Duodenal mucosa (tissue), 2 donors: ENCODE measurements at regions not wholly inside any gene's neighbourhood (a gene's known extent, or its start where the extent isn't known, plus 50 kb on each side); places are given as distances from the start of the nearest gene placed in this dataset.

Source experiments
- H3K27ac ChIP-seq: one replicate; pipeline ENCODE4 v1.7.0; 2013; ENCODE audit warnings: low read depth, low read length
- H3K27me3 ChIP-seq, 2 donors: one replicate each; pipeline ENCODE4 v1.7.0; 2013; ENCODE audit warnings: low read length in 2 of 2, control low read depth in 1 of 2; ENCODE audit not compliant: insufficient read depth in 2 of 2, control insufficient read depth in 1 of 2
- H3K36me3 ChIP-seq, 2 donors: one replicate each; pipeline ENCODE4 v1.7.0; 2013; ENCODE audit warnings: low read length in 2 of 2, control low read depth in 1 of 2; ENCODE audit not compliant: insufficient read depth in 2 of 2, control insufficient read depth in 1 of 2
- H3K4me1 ChIP-seq, 2 donors: one replicate each; pipeline ENCODE4 v1.7.0; 2013; ENCODE audit warnings: low read length in 2 of 2, control low read depth in 1 of 2; ENCODE audit not compliant: insufficient read depth in 2 of 2, control insufficient read depth in 1 of 2
- H3K4me3 ChIP-seq, 2 donors: one replicate each; pipeline ENCODE4 v1.7.0; 2013; ENCODE audit warnings: low read length in 2 of 2, low read depth in 1 of 2
- H3K9ac ChIP-seq, 2 donors: one replicate each; pipeline ENCODE4 v1.7.0; 2013; ENCODE audit warnings: low read length in 2 of 2, low read depth in 1 of 2
- H3K9me3 ChIP-seq, 2 donors: one replicate each; pipeline ENCODE4 v1.7.0; 2013; ENCODE audit warnings: low read length in 2 of 2, control low read depth in 1 of 2; ENCODE audit not compliant: control insufficient read depth in 1 of 2

DNA sequence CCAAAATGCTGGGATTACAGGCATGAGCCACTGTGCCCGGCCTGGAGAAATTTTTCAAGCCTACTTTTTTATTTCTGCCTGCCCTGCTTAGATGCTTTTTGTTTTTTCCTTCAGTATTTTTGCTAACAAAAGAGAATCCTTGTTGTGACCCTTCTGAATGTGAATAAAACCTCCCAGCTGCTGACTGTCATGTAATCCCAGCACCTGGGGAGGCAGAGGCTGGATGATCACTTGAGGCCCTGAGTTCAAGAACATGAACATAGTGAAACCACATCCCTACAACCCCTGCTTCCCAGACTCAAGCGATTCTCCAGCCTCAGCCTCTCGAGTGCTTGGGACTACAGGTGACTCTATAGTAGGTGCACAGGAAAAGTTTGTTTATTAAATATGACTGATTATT lies 84.9 kb downstream of the SOX2 start:
- Histone ChIP-seq H3K27me3 (no peaks in the 10 kb centered on the region), H3K4me3 (no peak overlapping the region), H3K9me3 (no peaks in the 10 kb centered on the region), H3K9ac (no peak overlapping the region), H3K4me1 (no peaks in the 10 kb centered on the region), H3K27ac (no peak overlapping the region), H3K36me3 (no peaks in the 10 kb centered on the region)

DNA sequence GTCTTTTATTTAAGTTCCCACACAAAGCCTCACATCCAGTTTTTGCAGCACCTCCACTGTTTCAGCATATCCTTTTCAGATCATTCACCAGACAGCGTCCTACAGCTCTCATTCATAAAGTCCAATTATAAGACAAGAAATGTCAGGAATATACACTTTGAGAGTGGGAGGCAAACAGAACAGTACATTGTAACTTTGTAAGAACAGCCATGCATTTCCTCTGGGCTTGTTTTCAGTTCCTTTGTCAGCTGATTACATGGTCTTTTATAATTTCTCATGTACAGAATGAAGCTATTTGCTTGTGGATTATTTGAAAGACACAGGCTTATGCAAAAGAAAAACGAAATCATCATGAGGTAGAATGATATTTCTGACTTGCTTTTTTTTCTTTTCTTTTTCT lies 85.7 kb downstream of the SOX2 start:
- Histone ChIP-seq H3K27ac (no peak overlapping the region), H3K27me3 (no peaks in the 10 kb centered on the region), H3K4me3 (no peak overlapping the region), H3K9me3 (no peaks in the 10 kb centered on the region), H3K36me3 (no peaks in the 10 kb centered on the region), H3K4me1 (no peaks in the 10 kb centered on the region), H3K9ac (no peak overlapping the region)

DNA sequence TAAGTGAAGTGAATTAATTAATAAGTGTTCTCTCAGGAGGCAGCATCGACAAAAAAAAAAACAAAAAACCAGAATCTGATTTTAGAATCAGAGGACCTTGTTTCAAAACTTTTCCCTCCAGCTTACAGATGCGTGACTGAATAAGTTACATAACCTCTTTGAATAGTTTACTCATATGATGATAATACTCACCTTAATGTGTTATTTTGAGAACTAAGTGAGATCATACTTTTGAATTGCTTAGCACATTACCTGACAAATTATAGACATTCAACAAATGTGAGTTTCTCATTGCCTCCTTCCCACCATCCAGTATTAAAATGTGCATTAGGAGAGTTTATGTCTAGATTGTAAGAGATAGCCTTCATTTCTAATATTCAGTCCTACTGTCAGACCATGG lies 94.0 kb downstream of the SOX2 start:
- no peaks in the 10 kb centered on the region for H3K36me3 ChIP-seq
- no peaks in the 10 kb centered on the region for H3K4me1 ChIP-seq
- H3K27ac ChIP-seq, result no peak overlapping the region
- no peak overlapping the region for H3K9ac ChIP-seq
- H3K27me3 ChIP-seq, result no peaks in the 10 kb centered on the region
- H3K9me3 ChIP-seq, result no peaks in the 10 kb centered on the region
- H3K4me3 ChIP-seq, result no peak overlapping the region

DNA sequence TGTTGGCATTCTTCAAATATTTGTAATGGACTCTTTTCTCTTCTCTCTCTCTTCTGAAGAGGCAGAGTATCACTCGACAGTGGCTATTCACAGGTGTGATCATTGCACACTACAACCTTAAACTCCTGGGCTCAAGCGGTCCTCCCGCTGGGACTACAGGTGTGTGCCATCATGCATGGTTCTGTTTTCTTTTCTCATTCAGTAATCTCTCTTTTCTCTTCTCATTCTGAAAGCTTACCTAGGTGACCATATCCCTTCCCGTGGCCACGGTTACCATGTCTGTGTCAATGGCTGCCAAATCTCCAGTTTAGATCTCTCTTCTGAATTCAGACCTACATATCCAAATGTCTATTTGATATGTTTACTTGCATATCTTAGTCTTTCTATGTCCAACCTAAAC lies 96.3 kb downstream of the SOX2 start:
- Histone ChIP-seq H3K4me3 (no peak overlapping the region), H3K36me3 (no peaks in the 10 kb centered on the region), H3K27me3 (no peaks in the 10 kb centered on the region), H3K9ac (no peak overlapping the region), H3K4me1 (no peaks in the 10 kb centered on the region), H3K9me3 (no peaks in the 10 kb centered on the region), H3K27ac (no peak overlapping the region)

DNA sequence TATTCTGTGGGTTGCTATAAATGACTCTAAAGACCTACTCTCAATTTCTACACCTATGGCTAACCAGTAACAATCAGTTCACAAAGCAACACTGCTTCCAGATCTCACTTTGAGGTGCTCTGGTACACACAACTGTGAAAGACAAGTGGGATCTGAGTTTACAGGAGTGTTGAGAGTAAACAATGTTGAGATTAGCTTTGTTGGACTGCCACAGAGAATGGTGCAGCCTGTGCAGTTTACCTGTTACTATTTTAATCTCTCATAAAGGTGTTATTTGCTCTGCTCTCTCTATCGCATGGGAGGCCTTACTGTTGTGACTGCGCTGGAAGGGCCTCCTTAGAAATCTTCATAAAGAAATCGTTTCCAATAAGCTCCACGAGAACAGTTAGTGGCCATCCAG lies 112.0 kb downstream of the SOX2 start:
- H3K4me1 ChIP-seq, result no peaks in the 10 kb centered on the region
- no peaks in the 10 kb centered on the region for H3K9me3 ChIP-seq
- no peaks in the 10 kb centered on the region for H3K36me3 ChIP-seq
- H3K27me3 ChIP-seq, result no peaks in the 10 kb centered on the region
- no peak overlapping the region for H3K27ac ChIP-seq
- no peak overlapping the region for H3K9ac ChIP-seq
- H3K4me3 ChIP-seq, result no peak overlapping the region

DNA sequence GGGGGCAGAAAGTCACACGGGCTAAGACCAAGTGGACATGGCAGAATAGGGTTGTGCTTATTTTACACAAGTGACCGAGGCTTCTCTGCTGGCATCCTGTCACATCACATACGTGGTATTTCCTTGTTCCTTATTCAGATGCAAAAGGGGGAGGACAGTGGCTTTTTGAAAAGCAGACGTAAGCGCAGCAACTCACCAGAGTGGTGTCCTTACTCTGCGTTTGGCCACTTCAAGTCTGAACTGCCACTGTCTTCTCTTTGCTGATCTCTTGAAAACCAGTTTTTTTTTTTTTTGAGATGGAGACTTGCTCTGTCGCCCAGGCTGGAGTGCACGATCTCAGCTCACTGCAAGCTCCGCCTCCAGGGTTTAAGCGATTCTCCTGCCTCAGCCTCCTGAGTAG lies 113.2 kb downstream of the SOX2 start:
- H3K27me3 ChIP-seq, result no peaks in the 10 kb centered on the region
- H3K9me3 ChIP-seq, result no peaks in the 10 kb centered on the region
- H3K27ac ChIP-seq, result no peak overlapping the region
- no peaks in the 10 kb centered on the region for H3K4me1 ChIP-seq
- H3K4me3 ChIP-seq, result no peak overlapping the region
- no peak overlapping the region for H3K9ac ChIP-seq
- H3K36me3 ChIP-seq, result no peaks in the 10 kb centered on the region

DNA sequence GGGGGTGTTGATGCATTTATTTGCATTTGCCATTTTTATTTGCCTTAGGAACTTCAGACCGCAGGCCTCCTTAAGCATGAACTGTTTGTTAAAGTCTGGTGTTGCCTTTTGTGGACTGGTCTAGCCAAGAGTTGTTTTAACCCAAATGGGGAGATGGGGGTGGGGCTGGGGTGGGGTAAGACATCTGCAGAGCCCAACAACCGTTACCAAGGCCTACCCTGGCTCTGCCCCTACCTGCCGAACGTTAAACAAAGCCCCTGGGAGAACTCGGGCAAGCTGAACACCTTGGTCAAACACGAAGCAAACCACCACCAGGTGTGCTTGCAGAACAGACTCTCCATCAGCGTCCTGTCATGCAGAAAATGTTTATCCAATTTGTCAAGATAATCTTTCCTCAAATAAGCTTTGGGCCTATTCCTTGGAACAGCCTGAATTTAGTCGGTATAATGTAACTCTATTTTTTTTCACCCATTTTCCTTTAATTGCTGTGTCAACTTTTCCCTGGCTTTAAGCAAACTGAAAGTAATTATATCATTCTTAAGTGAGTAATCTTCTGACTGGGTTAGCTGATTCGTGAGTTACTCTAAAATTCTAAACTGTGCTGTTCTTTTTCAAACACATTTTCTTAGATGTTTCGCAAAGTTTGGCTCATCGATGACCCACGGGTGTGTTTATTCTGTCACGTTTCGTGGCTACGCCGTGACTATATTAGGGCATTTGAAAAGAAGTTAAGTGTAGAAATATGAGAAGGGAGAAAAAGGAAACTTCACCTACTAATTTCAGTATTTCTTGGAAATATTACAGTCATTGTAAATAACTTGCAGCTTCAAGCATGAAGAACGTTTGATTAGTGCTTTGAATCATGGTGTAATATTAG lies 127.6 kb downstream of the SOX2 start:
- Histone ChIP-seq H3K27me3 (no peaks in the 10 kb centered on the region), H3K9me3 (no peaks in the 10 kb centered on the region), H3K27ac (no peak overlapping the region), H3K36me3 (no peaks in the 10 kb centered on the region), H3K9ac (peak overlapping the region in 1 of 2 donors; percentile 22), H3K4me1 (no peaks in the 10 kb centered on the region), H3K4me3 (peak overlapping the region; percentile 43 to 48)

DNA sequence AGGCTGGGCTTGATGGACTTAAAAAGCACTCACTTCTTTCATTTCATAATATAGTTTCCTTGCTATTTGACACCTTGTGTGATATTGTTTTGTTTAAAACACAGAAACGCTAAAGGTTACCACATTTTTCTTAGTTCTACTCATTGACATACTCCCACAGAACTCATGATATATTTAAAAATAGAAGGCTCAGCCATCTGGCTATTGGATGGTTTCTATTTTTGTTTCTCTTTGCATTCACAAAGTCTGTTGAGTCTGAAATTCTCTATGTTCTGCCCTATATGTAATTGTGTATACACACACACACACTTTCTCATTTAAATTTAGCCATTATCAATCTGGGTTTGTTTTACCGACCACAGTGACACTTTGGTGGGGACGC lies 128.2 kb downstream of the SOX2 start:
- no peaks in the 10 kb centered on the region for H3K36me3 ChIP-seq

DNA sequence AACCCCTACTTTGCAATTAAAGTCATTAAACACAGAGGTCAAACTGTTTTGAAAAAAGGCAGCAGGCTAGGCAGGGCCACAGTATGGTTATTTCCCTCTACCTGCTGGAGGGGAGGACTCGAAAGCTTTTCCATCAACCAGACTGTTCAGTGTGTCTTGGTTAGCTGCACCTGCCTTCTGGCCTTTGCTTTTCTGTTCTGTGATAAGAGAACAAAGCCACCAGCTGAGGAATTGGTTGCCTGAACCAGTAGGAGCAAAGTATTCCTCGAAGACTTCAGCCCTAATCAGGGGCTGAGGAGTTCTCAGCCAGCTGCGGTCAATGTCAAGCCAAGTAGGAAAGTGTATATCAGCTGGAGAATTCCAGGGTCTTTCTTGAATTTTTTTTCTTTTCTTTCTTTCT lies 132.5 kb downstream of the SOX2 start:
- no peaks in the 10 kb centered on the region for H3K36me3 ChIP-seq
- H3K9me3 ChIP-seq, result no peaks in the 10 kb centered on the region
- no peaks in the 10 kb centered on the region for H3K4me1 ChIP-seq
- no peaks in the 10 kb centered on the region for H3K27me3 ChIP-seq
- no peak overlapping the region for H3K4me3 ChIP-seq
- no peak overlapping the region for H3K27ac ChIP-seq
- H3K9ac ChIP-seq, result no peak overlapping the region

More for the DNA sequence above, 128.2 kb downstream of the SOX2 start:
- Histone ChIP-seq H3K27me3 (no peaks in the 10 kb centered on the region), H3K9ac (peak overlapping the region in 1 of 2 donors; percentile 22), H3K4me1 (no peaks in the 10 kb centered on the region), H3K9me3 (no peaks in the 10 kb centered on the region), H3K27ac (no peak overlapping the region), H3K4me3 (peak overlapping the region; percentile 43 to 48)

DNA sequence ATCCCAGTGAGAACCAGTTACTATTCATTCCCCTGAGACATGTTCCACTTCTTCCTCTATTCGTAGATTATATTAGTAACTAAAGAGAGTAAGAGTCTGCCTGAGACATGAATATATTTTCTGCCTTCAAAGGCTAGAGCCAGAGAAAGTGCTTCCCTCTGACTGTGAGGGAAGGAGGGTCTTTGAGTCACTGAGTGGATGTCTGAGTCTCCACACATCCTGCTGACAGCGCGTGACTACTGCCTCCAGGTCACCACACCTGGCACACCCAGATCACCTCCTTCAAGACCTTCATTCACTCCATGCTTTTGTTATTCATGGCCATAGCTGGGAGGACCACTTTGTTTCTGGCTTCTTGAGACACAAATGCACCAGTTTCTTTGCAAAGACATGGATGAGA lies 135.6 kb downstream of the SOX2 start:
- H3K4me3 ChIP-seq, result no peak overlapping the region
- H3K27me3 ChIP-seq, result no peaks in the 10 kb centered on the region
- H3K9me3 ChIP-seq, result no peaks in the 10 kb centered on the region
- no peak overlapping the region for H3K27ac ChIP-seq
- no peaks in the 10 kb centered on the region for H3K4me1 ChIP-seq
- no peak overlapping the region for H3K9ac ChIP-seq
- no peaks in the 10 kb centered on the region for H3K36me3 ChIP-seq
